ENCODE measurements at regions not wholly inside any gene's neighbourhood (a gene's known extent, or its start where the extent isn't known, plus 50 kb on each side); places are given as distances from the start of the nearest gene placed in this dataset.
"Not testable (repeated sequence)": the region's sequence is repeated elsewhere in the genome, so short reads cannot be mapped to it uniquely, and the experiment has no call there.

- DNase-seq (ENCODE audit: low read depth in 2 of 2): no peak
Measured at GRCh38 chr6:21847711-21848480, 254.3 kb downstream of the SOX4 start.

DNA sequence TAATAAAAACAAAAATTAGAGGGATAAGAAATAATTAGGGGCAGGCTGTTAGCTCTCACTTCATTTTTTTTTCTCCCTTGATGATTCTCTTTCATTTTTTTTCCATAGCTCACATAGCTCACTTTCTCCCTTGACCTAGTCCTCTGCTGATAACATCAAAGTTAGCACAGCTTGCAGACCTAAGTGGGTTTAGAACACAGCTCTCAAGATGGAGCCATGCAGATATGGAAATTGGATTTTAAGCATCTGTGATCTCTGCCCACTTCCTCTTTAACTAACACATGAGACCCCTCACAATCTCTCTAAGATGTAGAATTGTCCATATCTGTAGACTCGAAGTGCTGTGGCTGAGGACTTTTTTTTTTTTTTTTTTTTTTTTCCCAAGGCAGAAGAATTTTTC lies 257.1 kb downstream of the SOX4 start:
- no peak for DNase-seq (ENCODE audit: low read depth in 2 of 2)

DNA sequence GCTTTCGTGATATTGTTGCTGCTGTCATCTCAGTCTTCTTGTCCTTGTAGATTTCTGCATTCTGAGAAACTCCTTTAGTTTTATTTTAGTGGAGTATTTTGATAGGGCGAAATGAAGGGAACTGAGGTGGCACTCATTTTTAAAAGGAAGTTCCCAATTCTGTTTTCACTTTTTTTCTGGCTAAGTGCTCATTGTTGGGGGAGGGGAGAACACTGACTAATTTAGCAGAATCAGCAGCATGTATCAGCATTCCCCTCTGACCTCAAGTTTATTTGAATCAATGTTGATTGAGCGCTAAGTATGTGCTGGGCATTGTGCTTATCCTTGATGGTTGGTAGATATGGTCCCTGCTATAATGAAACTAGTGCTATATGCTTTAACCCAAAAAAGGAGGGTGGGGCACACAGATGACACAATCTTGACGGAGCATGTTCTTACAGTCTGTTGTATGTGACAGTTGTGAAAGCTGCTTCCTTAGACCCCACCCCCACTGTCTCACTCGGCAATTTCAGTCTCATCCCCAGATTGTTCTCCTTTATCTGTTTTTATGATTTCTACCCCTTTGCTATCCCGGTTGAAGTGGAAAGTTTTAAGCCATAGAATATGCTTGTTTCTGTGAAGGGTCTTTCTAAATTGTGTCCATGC lies 262.4 kb downstream of the SOX4 start:
- no peak for DNase-seq (ENCODE audit: low read depth in 2 of 2)

DNA sequence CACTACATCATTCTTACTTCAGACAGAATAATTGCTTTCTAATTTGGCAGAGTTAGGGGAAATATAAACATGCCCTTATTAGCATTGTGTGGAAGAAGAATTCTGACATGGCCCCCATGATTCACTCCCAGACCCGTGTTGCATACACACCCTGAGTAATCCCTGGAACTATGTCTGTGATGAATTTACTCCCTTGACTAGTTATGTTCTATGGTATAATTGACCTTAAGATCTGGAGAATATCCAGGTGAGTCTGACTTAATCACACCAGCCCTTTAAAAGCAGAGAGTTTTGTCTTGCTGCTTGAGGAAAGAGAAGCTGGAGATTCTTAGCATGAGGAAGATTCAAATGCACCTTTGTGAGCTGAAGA lies 262.9 kb downstream of the SOX4 start:
- no peak for DNase-seq (ENCODE audit: low read depth in 2 of 2)

DNA sequence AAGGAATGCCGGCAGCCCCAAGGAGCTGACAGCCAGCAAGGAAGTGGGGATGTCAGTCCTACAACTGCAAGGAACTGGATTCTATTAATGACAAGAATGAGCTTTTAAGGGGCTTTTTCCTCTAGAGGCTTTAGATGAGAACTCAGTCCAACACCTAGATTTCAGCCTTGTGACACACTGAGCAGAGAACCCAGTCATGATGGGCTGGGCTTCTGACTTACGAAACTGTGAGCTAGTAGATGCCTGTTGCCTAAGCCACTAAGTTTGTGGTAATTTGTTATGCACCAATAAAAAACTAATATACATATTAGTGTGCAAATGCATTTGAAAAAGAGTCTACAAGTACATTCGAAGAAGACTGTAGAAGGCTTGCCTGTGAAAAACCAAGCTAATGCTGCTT lies 263.3 kb downstream of the SOX4 start:
- no peak for DNase-seq (ENCODE audit: low read depth in 2 of 2)

- DNase-seq (ENCODE audit: low read depth in 2 of 2): no peak
Measured at GRCh38 chr6:21858076-21858475, 264.5 kb downstream of the SOX4 start.

DNA sequence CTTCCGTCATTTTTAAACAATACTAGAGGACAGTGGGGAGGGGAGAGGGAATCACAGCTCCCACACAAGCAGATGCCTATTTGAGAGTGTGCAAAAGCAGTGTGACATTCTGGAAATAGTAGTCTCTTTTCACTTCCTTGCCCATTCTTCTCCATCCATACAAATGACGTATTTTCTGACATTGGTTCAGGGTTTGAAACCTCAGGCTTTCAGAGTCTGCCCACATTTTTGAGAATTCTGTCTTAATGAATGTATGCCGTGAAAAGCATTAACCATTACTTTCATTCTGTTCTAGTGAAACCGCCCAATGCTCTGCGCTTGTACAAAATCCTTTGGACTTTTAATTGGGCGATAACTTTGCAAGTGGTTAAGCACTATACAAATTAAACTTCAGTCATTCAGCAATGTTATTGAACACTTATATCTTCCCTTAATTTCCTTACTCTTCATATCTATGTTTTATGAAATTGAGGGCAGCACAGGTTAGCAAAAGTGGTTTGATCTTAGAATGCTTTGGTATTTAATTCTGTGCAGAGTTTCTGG lies 265.7 kb downstream of the SOX4 start:
- DNase-seq (ENCODE audit: low read depth in 2 of 2): no peak

GRCh38 chr6:21861942-21862341 lies 268.4 kb downstream of the SOX4 start:
- no peak for DNase-seq (ENCODE audit: low read depth in 2 of 2)

GRCh38 chr6:21864206-21864605 lies 270.7 kb downstream of the SOX4 start:
- DNase-seq (ENCODE audit: low read depth in 2 of 2): no peak

- no peak for DNase-seq (ENCODE audit: low read depth in 2 of 2)
Measured at GRCh38 chr6:21868226-21868625, 274.7 kb downstream of the SOX4 start.

- DNase-seq (ENCODE audit: low read depth in 2 of 2): no peak
Measured at GRCh38 chr6:21869085-21869771, 275.7 kb downstream of the SOX4 start.

DNA sequence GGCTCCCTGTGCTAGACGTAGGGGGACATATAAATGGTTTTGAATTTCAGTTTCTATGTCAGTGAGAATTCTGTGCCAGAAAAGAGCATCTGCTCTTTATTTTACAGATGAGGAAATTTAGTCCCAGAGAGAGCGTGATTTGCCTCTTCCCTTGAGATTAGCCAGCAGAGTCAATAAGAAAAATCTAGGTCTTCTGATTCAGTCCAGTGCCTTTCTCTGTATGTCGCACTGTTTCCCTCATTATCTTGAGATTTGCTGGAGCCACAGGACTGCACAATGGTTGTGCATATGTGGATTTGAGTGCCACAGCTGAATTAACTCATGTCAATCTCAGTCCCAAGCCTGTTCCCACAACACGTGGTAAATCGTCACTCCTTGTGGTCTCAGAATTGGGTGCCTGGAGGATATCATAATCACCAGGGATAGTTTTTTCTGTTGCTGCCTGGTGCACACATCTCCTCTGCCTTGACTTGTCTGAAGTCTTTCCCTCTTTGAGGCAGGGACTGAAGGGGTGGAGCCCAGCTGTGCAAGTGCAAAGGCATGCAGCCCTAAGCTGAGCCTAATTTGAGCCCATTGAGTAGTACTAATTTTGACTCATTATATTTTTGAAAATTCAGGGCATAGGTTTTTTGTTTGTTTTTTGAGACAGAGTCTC lies 276.7 kb downstream of the SOX4 start:
- DNase-seq (ENCODE audit: low read depth in 2 of 2): no peak

- no peak for DNase-seq (ENCODE audit: low read depth in 2 of 2)
Measured at GRCh38 chr6:21871831-21872230, 278.3 kb downstream of the SOX4 start.

DNA sequence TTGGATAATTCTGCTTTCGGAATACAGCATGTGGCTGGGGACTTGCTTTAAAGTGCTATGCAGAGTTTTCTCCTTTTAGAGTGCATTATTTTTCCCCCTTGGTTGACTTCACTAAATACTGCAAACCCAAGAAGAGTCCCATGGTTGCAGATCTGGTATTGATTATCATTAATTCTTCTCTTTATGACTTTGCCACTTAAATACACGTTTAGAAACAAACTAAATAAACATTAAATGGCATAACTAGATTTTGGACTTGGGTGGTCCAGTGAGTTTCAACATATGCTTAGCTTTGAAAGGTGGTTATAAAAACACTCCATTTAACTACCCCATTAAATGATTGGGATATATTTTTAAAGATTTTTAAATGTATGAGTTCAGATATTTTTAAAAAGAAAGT lies 279.2 kb downstream of the SOX4 start:
- no peak for DNase-seq (ENCODE audit: low read depth in 2 of 2)

DNA sequence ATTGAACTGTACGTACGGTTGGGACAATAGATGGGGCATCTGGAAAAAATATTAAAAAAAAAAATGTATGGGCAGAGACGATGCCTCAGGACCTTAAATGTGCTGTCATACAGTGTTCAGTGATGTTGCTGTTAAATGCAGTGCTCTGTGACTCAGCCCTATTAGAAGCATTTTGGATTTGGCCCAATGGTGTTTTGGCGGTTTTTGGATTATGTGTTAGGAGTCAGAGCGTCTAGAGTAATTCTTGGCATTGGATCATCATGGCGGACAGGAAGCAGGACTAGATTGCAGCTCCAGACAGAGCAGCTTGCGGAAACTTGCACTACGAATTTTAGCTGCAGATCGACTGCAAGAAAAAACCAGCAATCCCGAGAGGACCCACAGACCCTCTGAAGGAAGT lies 280.0 kb downstream of the SOX4 start:
- DNase-seq (ENCODE audit: low read depth in 2 of 2): no peak

GRCh38 chr6:21874372-21874771 lies 280.8 kb downstream of the SOX4 start:
- DNase-seq (ENCODE audit: low read depth in 2 of 2): no peak

GRCh38 chr6:21877037-21877436 lies 283.5 kb downstream of the SOX4 start:
- not testable (repeated sequence) for DNase-seq (ENCODE audit: low read depth in 2 of 2)

GRCh38 chr6:21880249-21880648 lies 286.7 kb downstream of the SOX4 start:
- DNase-seq (ENCODE audit: low read depth in 2 of 2): not testable (repeated sequence)

DNA sequence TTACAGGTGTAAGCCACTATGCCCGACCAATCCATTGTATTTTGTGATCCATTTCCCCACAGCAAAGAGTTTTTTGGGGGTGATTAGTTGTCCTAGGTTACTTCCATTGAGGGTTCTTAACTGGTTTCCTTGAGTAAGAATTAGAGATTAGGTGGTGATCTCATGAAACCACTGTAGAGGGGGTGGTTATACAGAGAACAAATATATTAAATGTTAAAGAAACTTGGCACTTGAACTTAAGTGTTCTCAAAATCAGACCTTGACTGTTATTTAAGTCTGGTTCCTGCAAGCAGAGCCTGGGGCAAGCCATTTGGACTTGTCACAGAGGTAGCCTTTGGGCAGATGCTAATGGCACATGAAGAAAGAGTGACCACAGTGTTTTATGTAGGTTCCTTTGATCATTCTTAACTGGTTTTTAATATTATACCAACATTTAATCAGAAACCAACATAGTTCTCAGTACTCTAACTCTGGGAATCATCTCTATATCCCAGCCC lies 288.5 kb downstream of the SOX4 start:
- DNase-seq (ENCODE audit: low read depth in 2 of 2): no peak

DNA sequence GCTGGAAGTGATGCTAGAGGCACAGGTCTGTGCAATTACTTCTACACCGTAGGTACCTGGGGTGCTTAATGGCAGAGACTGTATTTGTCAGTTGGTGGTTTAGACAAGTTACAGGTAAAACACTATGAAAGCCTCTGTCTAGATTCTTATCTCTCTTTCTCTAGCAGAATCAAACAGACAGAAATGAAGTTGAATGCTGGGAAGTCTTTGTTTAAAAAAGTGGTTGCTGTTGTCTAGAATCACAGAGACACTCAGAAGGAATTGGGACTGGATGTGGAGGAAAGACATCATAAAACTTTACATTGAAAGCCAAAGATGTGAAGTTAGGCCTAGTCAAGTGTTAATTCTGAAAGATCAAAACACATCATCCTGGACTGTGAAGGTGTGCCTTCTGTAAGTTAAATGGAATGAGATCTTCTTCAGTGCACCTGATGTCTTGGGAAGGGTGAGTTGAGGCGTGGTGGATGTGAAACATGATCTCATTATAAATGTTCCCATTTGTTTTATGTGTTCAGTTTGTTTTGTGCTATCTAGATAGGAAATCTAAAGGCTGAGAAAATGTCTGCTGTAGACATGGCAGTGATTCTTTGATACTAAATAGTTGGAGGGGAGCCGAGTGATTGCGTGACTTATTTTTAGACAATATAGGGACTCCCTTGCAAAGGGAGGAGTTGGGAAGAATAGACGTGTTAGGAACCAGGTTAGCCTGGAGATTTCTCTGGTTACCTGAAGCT lies 290.2 kb downstream of the SOX4 start:
- DNase-seq (ENCODE audit: low read depth in 2 of 2): no peak

GRCh38 chr6:21885111-21885510 lies 291.6 kb downstream of the SOX4 start:
- DNase-seq (ENCODE audit: low read depth in 2 of 2): no peak
